ENCODE measurements at regions not wholly inside any gene's neighbourhood (a gene's known extent, or its start where the extent isn't known, plus 50 kb on each side); places are given as distances from the start of the nearest gene placed in this dataset.

GRCh38 chr5:61654876-61655275 is 322.8 kb downstream of the ZSWIM6 start:
- no peak for DNase-seq

GRCh38 chr5:61657010-61657409 is 325.0 kb downstream of the ZSWIM6 start:
- no peak for DNase-seq

DNA sequence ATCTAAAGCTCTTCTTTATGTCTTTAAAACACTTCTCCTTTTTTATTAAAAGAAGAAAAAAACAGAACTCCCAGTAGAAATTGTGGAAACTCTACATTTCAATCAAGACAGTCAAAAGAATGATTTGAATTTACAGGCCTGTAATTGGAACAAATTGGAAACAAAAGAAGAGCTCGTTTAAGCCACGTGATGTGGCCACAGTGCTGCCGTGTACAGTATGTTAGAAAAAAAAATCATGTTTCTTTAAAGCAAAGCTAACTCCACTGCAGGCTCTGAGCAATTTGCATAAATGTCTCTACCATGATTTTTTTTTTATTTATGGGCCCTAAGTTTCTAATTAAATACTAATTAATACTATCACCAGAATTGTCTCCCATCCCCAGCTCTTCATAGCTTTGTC is 325.6 kb downstream of the ZSWIM6 start:
- no peak for DNase-seq

DNA sequence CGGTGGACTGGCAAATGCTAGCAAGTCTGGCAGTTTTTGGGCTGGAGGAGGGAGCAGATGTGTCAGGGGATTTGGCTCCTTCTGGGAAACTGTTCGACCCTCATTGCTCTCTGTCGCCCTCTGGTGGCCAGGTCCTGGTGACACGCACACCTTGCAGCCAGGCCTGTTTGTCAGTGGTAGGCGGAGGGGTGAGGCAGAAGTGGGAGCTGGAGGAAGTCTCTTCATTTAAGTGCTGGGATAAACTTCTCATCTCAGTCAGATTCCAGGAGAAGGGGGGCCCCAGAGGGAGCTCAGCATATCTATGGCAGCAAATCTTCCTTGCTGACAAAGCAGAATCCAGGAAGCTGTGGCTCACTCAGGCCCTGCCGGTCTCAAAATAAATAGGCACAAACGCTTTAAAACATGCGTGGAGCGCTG is 326.5 kb downstream of the ZSWIM6 start:
- DNase-seq: peak; percentile 88

GRCh38 chr5:61659221-61659696 is 327.2 kb downstream of the ZSWIM6 start:
- no peak for DNase-seq

DNA sequence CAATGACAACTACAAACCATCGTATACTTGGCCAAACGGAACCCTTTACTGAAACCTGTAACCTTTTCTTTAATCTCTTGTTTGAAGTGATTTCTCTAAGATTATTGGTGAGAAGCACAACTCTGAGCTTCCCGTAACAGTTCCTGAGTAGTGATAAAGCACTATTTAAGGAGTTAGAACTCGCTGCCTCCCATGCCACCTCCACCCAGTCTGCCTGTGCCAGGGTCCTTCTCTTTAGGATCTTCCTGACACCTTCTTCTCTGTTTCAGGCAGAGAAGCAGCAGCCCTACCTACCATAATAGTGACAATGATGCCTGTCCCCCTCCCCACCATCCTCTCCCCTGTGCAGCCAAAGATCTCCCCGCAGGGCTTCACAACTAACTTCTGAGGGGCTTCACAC is 330.6 kb downstream of the ZSWIM6 start:
- no peak for DNase-seq

DNA sequence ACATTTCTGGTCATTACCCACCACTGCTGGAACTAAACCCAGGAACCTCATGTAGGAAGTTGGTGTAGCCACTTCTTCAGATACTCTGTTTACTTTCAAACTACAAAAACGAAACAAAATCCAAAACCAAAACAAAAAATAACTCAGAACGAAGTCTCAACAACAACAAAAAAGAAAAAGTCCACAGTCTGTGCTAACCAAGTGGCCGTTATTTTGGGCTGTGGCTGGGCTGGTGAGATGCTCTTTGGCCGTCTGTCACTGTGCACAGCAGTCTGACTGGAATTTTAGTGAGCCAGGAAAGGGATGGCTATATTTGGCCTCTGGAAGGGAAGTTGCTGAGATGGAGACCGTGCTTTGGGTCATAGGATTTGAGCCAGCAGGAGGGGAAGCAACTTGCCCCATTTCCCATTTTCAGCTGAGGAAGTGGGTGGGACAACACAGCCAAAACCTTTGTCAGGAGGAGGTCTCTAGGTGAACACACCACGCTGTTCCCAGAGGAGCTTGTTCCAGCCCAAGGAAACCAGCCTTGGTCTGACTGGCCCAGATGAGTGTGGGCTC is 334.1 kb downstream of the ZSWIM6 start:
- no peak for DNase-seq

- DNase-seq: no peak
Observed at GRCh38 chr5:61667525-61668218, 335.6 kb downstream of the ZSWIM6 start.

- DNase-seq: no peak
Observed at GRCh38 chr5:61669531-61669930, 337.5 kb downstream of the ZSWIM6 start.

DNA sequence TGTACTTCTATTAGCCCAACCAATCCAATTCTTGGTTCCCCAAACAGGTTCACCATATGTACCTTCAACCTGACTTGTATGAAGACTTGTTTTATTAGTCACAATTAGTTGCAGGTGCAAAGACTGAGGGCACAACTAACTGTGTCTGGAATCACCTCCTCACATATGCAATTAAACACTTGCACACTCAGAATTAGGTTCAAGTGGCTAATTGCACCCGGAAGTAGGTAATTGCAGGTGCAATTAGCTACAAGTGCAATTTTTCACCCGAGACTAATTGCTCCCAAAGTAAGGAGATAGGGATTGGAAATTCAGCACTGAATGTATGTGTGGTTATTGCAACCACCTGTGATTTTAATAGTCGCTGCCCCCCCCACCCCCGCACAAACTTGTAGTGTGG is 338.9 kb downstream of the ZSWIM6 start:
- no peak for DNase-seq

GRCh38 chr5:61673007-61673735 is 341.1 kb downstream of the ZSWIM6 start:
- no peak for DNase-seq

DNA sequence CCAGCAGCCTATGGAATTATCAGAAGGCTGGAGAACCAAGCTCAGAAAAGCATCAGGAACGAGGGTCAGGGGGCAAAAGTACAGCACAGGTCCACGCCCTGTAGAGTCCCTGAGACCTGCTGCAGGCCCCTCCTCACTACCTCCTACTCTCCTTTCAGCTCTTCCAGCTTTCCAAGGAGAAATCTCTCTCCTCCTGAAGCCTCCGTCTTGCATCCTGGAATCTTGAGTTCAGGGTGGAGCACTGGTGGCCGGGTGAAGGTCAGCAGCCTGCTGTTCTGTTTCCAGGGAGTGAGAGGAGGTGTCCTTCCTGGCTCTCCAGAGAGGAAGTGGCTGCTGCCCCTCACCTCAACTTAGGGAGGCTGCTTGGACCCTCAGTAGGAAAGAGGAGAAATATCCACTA is 342.3 kb downstream of the ZSWIM6 start:
- no peak for DNase-seq

DNA sequence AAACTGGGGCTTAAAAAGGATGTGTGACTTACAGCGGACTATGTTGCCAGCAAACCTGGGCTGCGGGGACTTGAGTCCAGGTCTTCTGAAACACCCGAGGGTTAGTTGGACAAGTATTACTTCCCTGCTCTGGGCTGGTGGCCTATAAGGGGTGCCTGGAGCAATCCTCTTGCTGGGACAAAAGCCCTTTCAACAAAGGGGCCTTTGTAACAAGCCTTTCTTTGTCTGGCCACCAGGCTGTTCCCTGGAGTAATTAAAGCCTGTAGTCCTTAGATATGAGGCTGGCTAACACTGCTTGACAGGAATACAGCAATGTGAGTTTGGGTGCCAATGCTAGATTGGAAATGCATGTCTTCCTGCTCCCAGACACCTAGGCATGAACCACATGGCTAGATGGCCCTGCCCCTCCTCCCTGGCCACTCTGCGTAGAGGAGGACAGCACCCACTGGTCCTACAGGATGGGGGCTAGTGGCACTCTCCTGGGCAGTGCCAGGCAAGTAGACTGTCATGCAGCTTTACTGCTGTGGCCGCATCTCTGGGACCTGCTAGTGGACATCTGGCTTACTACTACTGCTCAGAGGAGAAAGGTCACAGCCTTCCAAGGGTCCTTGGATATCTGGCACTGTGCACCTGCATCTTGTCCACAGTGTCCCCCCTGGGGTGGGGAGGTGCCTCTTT is 343.1 kb downstream of the ZSWIM6 start:
- DNase-seq: peak; percentile 8

- DNase-seq: no peak
Observed at GRCh38 chr5:61677220-61677619, 345.2 kb downstream of the ZSWIM6 start.

DNA sequence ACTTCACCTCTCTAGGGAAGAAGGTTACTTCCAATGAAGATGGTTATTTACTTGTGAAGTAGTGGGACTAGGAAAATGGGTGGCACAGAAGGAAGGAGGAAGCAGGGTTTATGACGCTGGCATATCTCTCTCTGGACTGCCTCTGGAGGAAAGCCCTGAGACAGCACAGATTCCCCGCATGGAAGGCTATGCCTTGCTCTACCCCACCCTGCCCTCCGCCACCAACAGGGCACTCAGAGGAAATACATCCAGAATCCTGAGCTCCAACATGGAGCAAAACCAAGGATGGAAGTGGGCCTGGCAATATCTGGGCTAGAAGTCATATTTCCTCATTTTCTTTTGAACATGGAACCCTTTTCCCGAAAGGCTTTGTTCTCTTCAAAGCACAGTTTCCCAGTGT is 346.9 kb downstream of the ZSWIM6 start:
- DNase-seq: no peak

GRCh38 chr5:61679562-61679961 is 347.5 kb downstream of the ZSWIM6 start:
- DNase-seq: no peak

GRCh38 chr5:61680247-61680646 is 348.2 kb downstream of the ZSWIM6 start:
- DNase-seq: no peak

GRCh38 chr5:61683148-61683547 is 351.1 kb downstream of the ZSWIM6 start:
- DNase-seq: no peak

DNA sequence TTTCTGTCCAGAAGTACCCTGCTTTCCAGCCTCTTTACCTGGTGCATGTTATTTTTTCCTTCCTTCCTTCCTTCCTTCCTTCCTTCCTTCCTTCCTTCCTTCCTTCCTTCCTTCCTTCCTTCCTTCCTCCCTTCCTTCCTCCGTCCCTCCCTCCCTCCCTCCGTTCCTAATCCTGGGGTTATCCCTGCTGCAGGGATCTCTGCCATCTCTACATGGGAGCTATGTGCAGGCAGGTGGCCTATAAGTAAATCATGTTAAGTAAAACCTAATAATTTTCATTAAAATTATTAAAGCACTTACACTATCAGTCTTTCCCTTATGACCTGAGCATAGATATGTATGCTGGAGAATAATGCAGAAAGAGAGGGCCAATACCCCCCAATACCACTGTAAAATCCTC is 351.9 kb downstream of the ZSWIM6 start:
- DNase-seq: no peak

DNA sequence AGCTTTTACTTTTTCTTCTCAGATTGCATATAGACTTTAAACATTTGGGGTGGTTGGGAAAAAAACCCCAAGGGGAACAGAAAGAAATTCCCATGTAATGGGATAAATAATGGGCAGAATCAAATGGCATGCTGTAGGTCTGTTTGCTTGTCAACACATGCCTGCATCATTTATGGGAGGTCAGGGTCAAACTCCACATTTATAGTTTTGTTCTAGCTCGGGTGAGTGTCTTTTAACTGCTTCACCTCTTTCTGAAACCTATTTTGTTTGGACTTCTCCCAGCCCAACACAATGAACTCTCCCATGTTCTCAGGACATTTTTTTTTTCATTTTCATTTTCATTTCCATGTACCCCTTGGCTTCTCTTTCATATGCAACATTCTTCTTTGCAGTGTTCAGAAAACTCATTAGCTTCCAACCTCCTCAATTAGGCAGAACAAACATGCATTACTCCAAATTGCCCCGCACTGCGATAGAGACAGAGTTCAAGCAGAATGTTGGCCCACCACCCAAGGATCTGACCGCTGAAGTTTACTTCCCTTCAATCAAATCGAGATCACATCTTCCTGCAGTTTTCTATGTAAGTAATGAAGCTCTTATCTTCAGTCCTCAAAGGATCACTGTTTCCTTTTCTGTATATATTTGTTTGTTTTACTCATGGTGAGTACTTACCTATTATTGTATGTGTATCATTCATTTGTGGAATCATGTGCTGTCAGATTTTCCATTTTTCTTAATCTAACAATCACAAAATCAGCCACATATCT is 354.6 kb downstream of the ZSWIM6 start:
- no peak for DNase-seq

DNA sequence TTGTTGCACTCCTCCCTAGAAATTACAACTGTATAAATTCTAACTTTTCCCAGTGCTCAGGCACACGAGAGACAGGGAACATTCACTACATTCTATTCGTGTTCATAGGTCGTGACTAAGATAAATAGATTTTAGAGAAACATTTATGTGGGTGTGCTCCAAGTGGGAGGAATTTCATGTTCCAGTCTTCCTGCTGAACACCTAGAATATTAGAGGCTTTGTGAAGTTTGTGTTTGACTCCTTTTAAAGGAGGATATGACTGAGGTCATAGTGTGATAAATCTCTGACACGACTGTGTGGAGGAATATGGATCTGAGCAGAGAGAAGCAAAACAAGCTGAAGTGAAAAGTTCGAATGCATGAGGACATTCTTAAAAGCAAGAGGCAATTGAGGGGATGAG is 355.3 kb downstream of the ZSWIM6 start:
- DNase-seq: no peak

- no peak for DNase-seq
Observed at GRCh38 chr5:61689153-61689846, 357.2 kb downstream of the ZSWIM6 start.

All from hematopoietic multipotent progenitor cell treated with erythropoietin and hydrocortisone succinate and interleukin-3 and kit ligand, for 6 days (in vitro differentiated cells).